Subcutaneous abdominal adipose tissue (tissue), 5 donors: ENCODE measurements at regions not wholly inside any gene's neighbourhood (a gene's known extent, or its start where the extent isn't known, plus 50 kb on each side); places are given as distances from the start of the nearest gene placed in this dataset.
"Not testable (repeated sequence)": the region's sequence is repeated elsewhere in the genome, so short reads cannot be mapped to it uniquely, and the experiment has no call there.

Source experiments
- H3K27ac ChIP-seq: one replicate; pipeline ENCODE4 v1.7.0; 2013; ENCODE audit warnings: low read depth, mild to moderate bottlenecking, inconsistent platforms, low read length, moderate library complexity
- H3K27me3 ChIP-seq, 5 donors: one replicate each; pipeline ENCODE4 v1.7.0; 2013; ENCODE audit warnings: low read length in 5 of 5, inconsistent platforms in 1 of 5; ENCODE audit not compliant: control insufficient read depth in 5 of 5, insufficient read depth in 4 of 5
- H3K36me3 ChIP-seq, 5 donors: one replicate each; pipeline ENCODE4 v1.7.0; 2013; ENCODE audit warnings: low read length in 5 of 5; ENCODE audit not compliant: control insufficient read depth in 5 of 5, insufficient read depth in 5 of 5
- H3K4me1 ChIP-seq, 5 donors: one replicate each; pipeline ENCODE4 v1.7.0; 2013; ENCODE audit warnings: low read length in 5 of 5, mild to moderate bottlenecking in 3 of 5, moderate library complexity in 1 of 5; ENCODE audit not compliant: control insufficient read depth in 5 of 5, insufficient read depth in 5 of 5
- H3K4me3 ChIP-seq, 5 donors: one replicate each; pipeline ENCODE4 v1.7.0; 2013; ENCODE audit warnings: low read length in 5 of 5, low read depth in 1 of 5
- H3K9ac ChIP-seq, 5 donors: one replicate each; pipeline ENCODE4 v1.7.0; 2013; ENCODE audit warnings: low read length in 5 of 5, mild to moderate bottlenecking in 4 of 5, moderate library complexity in 3 of 5
- H3K9me3 ChIP-seq, 5 donors: one replicate each; pipeline ENCODE4 v1.7.0; 2013; ENCODE audit warnings: low read length in 5 of 5; ENCODE audit not compliant: control insufficient read depth in 5 of 5
- donor health status: healthy.
- donor health status: healthy.
- donor health status: healthy.
- donor health status: healthy.
- donor health status: healthy.

GRCh38 chr9:29389421-29389820 is 1816.1 kb upstream of the C9orf72 start:
- peaks cover 0 to 2% (median 0%) of the 10 kb centered on the region in 5 donors for H3K9me3 ChIP-seq
- no peak overlapping the region for H3K27ac ChIP-seq
- no peaks in the 10 kb centered on the region for H3K36me3 ChIP-seq
- no peak overlapping the region for H3K4me3 ChIP-seq
- no peaks in the 10 kb centered on the region for H3K27me3 ChIP-seq
- H3K9ac ChIP-seq, result no peak overlapping the region
- no peaks in the 10 kb centered on the region for H3K4me1 ChIP-seq

GRCh38 chr9:29390859-29391258 is 1817.6 kb upstream of the C9orf72 start:
- no peaks in the 10 kb centered on the region for H3K36me3 ChIP-seq
- no peaks in the 10 kb centered on the region for H3K27me3 ChIP-seq
- no peak overlapping the region for H3K4me3 ChIP-seq
- no peak overlapping the region for H3K9ac ChIP-seq
- no peak overlapping the region for H3K27ac ChIP-seq
- no peaks in the 10 kb centered on the region for H3K4me1 ChIP-seq
- H3K9me3 ChIP-seq, result no peaks in the 10 kb centered on the region

GRCh38 chr9:29393064-29393463 is 1819.8 kb upstream of the C9orf72 start:
- H3K27ac ChIP-seq, result no peak overlapping the region
- H3K9ac ChIP-seq, result no peak overlapping the region
- H3K27me3 ChIP-seq, result no peaks in the 10 kb centered on the region
- H3K9me3 ChIP-seq, result no peaks in the 10 kb centered on the region
- no peaks in the 10 kb centered on the region for H3K36me3 ChIP-seq
- H3K4me1 ChIP-seq, result no peaks in the 10 kb centered on the region
- no peak overlapping the region for H3K4me3 ChIP-seq

DNA sequence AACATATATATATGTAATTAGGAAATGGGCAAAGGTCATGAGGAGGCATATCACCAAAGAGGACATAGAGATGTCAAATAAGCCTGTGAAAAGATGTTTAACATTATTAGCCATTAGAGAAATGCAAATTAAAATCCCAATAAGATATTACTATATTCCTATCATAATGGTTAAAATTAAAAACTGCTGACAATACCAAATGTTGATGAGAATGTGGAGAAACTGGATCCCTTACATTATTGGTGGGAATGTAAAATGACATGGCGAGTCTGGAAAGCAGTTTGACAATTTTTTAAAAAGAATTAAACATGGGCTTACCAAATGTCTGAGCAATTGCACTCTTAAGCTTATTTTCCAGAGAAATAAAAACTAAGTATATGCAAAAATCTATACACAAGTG is 1821.6 kb upstream of the C9orf72 start:
- Histone ChIP-seq H3K27ac (no peak overlapping the region), H3K36me3 (no peaks in the 10 kb centered on the region), H3K9me3 (no peaks in the 10 kb centered on the region), H3K27me3 (no peaks in the 10 kb centered on the region), H3K4me1 (no peaks in the 10 kb centered on the region), H3K4me3 (no peak overlapping the region), H3K9ac (no peak overlapping the region)

- no peaks in the 10 kb centered on the region for H3K9me3 ChIP-seq
These were observed 1823.9 kb upstream of the C9orf72 start for GRCh38 chr9:29397148-29397547.

DNA sequence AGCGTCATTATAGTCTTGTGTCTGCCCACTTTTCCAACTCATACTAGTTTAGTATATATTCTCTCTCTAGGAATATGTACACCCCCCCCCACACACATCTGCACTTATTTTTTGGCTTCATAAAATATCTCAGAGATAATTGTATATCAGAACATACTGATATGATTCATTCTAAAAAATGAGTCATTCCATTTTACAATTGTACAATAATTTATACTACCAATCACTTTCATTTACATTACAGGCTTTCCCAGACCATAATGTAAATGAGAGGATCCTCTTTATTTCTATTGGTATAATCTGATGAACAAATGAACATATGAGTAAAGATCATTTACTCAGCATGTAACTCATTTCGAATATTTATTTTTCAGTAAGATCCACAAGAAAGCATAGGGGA is 1842.9 kb upstream of the C9orf72 start:
- Histone ChIP-seq H3K4me3 (no peak overlapping the region), H3K27ac (no peak overlapping the region), H3K27me3 (no peaks in the 10 kb centered on the region), H3K36me3 (no peaks in the 10 kb centered on the region), H3K9ac (no peak overlapping the region), H3K4me1 (no peaks in the 10 kb centered on the region), H3K9me3 (no peaks in the 10 kb centered on the region)

More at GRCh38 chr9:29397148-29397547, 1823.9 kb upstream of the C9orf72 start:
- Histone ChIP-seq H3K4me1 (no peaks in the 10 kb centered on the region), H3K27me3 (no peaks in the 10 kb centered on the region), H3K4me3 (no peak overlapping the region), H3K9ac (no peak overlapping the region), H3K36me3 (no peaks in the 10 kb centered on the region), H3K27ac (no peak overlapping the region)

- Histone ChIP-seq H3K4me3 (no peak overlapping the region), H3K36me3 (no peaks in the 10 kb centered on the region), H3K9ac (no peak overlapping the region), H3K9me3 (peaks cover 0 to 2% (median 0%) of the 10 kb centered on the region in 5 donors), H3K27me3 (no peaks in the 10 kb centered on the region), H3K4me1 (no peaks in the 10 kb centered on the region), H3K27ac (no peak overlapping the region)
These were observed 1849.2 kb upstream of the C9orf72 start for GRCh38 chr9:29422438-29422837.

DNA sequence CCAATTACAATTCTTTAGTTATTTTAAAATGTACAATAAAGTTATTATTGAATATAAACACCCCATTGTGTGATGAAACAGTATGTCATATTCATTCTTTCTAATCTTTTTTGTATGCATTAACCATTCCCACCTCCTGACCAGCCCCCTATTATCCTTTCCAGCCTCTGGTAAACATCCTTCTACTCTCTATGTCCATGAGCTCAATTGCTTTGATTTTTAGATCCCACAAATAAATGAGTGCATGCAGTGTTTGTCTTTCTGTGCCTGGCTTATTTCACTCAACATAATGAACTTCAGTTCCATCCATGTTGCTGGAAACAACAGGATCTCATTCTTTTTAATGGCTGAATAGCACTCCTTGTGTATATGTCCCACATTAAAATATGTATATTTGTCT is 1858.9 kb upstream of the C9orf72 start:
- H3K9me3 ChIP-seq, result peaks cover 0 to 6% (median 3%) of the 10 kb centered on the region in 5 donors
- H3K27me3 ChIP-seq, result no peaks in the 10 kb centered on the region
- H3K4me3 ChIP-seq, result no peak overlapping the region
- no peaks in the 10 kb centered on the region for H3K36me3 ChIP-seq
- H3K4me1 ChIP-seq, result no peaks in the 10 kb centered on the region
- H3K9ac ChIP-seq, result no peak overlapping the region
- no peak overlapping the region for H3K27ac ChIP-seq

DNA sequence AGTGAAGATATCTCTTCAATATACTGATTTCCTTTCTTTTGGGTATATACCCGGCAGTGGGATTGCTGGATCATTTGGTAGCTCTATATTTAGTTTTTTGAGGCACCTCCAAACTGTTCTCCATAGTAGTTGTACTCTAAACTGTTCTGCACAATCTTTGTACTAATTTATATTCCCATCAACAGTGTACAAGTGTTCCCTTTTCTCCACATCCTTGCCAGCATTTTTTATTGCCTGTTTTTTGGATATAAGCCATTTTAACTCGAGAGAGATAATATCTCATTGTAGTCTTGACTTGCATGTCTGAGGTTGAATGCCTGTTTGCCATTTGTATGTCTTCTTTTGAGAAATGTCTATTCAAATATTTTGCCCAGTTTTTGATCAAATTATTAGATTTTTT is 1859.4 kb upstream of the C9orf72 start:
- not testable (repeated sequence) for H3K27me3 ChIP-seq, H3K4me3 ChIP-seq, H3K9me3 ChIP-seq, H3K4me1 ChIP-seq, H3K27ac ChIP-seq, H3K9ac ChIP-seq, H3K36me3 ChIP-seq

- no peak overlapping the region for H3K27ac ChIP-seq
- peaks cover 0 to 4% (median 0%) of the 10 kb centered on the region in 5 donors for H3K9me3 ChIP-seq
- H3K9ac ChIP-seq, result no peak overlapping the region
- H3K4me3 ChIP-seq, result no peak overlapping the region
- no peaks in the 10 kb centered on the region for H3K4me1 ChIP-seq
- no peaks in the 10 kb centered on the region for H3K27me3 ChIP-seq
- H3K36me3 ChIP-seq, result no peaks in the 10 kb centered on the region
These were observed 1862.1 kb upstream of the C9orf72 start for GRCh38 chr9:29435368-29435767.

DNA sequence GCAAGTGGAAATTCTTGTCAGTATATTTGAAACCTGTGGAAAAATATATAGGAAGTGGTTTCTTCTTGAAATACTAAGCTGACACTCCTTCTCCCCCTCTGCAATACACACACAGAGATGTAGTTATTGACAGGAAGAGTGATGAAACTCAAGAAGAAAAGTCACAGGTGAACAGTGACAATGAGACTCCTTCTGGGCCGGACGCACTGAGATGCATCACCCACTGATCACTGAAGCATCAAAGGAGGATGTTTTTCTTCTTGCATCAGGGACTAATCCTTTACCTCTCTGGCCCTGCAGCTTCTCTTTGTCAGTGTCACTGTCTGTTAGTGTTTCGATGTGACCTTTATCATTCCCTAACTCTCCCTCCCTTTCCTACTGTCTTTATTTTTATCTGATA is 1864.2 kb upstream of the C9orf72 start:
- Histone ChIP-seq H3K36me3 (no peaks in the 10 kb centered on the region), H3K27me3 (no peaks in the 10 kb centered on the region), H3K27ac (no peak overlapping the region), H3K4me3 (no peak overlapping the region), H3K4me1 (no peaks in the 10 kb centered on the region), H3K9ac (no peak overlapping the region), H3K9me3 (no peaks in the 10 kb centered on the region)
